AG20443 (cell line): ENCODE measurements at regions not wholly inside any gene's neighbourhood (a gene's known extent, or its start where the extent isn't known, plus 50 kb on each side); places are given as distances from the start of the nearest gene placed in this dataset.
A peak's percentile ranks its signal among the peaks of the same experiment; 100 is the strongest.

Source experiments
- DNase-seq: peaks from one replicate; pipeline ENCODE4 v3.0.0; 2012; ENCODE audit warnings: low spot score, mixed read lengths

GRCh38 chr18:10057894-10058791 is 144.3 kb downstream of the VAPA start:
- peak; percentile 44 for DNase-seq

DNA sequence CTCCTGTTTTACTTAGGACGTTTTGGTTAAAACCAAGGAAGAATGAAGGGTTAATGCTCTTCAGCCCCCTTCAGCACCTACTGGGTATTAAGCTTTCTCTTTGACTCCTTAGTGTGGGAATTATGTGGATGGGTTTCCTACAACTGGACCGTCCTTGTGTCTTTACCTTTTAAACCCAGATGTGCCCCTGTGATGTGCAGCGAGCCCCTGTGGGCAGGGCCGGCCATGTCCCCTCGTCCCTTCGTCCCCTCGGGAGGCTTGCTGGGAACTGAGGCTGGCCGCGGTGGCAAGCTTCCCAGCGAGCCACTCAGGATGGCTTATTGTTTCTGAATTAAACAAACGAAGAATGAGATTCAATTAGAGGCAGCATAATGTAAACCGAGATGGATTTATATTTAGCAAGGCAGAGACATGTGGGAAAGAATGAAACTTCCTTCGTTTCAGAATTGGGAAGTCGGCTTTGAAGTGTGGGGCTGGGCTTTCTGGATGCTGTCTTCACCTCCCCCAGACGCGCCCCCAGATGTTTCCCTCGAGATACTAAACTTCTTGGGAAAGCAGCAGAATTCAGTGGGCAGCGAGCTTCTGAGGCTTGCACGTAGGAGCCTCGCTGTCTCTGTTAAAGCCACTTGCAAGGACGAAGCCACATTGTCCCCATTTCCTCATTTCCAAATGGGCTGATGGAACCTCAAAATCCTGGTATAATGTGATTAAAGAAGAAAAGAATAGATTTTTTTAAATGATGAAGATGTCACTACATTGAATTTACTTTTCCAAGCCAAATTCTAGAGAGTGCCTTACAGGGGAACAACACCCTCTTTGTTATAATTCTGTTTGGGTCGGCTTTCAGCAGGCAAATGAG is 146.0 kb downstream of the VAPA start:
- DNase-seq = no peak

DNA sequence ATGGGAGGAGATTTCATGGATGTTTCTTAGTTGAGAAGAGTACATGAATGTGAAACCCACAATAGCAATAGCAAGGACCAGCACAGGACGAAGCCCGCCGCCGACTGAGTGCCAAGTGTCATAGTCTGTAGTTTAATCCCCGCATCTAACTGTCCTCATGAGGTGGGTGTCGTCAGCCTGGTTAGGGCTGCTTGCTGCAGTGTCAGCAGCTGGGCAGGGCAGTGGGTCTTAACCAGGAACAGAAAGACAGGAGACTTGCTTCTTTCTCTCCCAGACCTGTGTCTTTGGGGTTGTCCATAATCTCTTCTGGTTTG is 146.6 kb downstream of the VAPA start:
- DNase-seq = no peak

DNA sequence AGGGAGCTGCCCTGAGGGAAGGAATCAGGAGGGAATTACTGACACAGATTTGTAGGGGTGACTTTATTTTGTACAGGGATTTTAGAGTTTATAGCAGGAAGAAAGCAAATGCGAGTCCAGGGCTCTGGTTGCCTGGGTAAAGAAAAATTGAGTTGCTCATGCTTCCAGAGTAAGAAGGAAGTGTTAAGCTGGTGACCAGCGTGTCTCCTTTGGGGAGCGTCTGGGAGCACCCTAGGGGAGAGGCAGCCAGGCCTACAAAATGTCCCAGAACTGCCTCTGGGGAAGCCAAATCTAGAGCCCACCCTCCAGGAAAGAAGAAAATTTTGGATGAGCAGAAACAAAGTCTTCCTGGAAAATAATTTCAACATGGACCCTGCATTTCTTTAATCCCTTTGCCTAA is 147.0 kb downstream of the VAPA start:
- no peak for DNase-seq

DNA sequence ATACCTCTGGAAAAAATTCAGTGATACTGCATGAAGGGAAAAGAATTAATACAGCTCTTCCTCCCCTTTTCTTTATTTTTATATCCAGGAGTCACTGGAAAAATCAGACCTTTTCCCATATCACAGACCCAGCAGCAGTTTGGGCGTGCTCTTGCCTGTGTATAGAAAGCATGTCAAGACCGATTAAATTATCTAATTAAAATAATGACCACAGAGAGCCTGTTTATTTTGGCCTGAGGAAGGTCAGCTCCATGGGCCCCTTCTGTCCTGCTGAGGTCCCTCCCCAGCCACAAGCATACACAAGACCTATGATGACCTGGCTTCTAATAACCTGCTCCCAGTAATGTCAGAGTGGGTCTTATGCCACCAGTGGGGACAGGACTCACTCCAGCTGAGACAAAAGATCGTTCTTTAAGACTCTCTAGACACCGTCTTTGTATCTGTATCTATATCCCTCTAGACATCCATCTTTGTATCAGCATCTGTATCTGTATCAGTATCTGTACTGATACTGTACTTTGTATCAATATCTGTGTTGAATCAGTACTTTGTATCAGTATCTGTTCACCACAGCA is 147.8 kb downstream of the VAPA start:
- no peak for DNase-seq

- no peak for DNase-seq
Observed at GRCh38 chr18:10062302-10063300, 148.8 kb downstream of the VAPA start.

DNA sequence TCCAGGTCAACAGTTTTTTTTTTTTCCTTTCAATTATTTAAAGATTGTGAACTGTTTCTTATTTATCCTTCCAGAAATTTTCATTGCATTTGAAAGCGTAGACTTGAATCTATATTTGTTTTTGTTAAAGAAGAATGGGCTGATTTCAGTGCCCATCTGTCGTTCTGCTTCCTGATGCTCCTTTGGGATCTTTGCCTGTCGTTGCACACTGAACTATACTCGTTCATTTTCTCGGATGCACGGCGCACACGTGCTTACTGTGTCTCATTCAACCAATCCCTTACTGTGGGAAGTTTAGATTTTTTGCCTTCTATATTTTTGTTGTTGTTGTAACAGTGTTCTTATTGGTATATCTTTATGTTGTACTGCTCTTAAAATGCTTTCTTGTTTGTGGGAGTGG is 149.7 kb downstream of the VAPA start:
- no peak for DNase-seq

DNA sequence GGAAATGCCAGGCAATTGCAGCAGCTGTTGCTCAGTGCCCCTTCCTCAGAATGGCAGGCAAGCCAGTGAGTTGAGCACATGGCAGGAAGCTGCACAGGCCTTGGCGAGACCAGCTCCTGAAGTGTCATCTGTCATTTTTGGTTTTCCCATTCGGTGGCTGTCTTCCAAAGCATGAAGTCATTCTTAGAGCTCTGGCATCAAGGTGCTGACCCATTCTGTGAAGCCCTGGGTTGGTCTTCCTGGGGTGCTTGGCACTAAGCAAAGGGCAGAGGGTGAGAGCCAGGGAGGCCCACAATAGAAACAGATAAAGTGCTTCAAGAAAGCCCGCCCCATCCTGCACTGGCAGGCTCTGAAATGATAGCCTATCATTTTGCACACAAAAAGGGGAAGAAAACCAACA is 150.5 kb downstream of the VAPA start:
- DNase-seq = no peak

GRCh38 chr18:10065296-10065695 is 151.5 kb downstream of the VAPA start:
- no peak for DNase-seq

DNA sequence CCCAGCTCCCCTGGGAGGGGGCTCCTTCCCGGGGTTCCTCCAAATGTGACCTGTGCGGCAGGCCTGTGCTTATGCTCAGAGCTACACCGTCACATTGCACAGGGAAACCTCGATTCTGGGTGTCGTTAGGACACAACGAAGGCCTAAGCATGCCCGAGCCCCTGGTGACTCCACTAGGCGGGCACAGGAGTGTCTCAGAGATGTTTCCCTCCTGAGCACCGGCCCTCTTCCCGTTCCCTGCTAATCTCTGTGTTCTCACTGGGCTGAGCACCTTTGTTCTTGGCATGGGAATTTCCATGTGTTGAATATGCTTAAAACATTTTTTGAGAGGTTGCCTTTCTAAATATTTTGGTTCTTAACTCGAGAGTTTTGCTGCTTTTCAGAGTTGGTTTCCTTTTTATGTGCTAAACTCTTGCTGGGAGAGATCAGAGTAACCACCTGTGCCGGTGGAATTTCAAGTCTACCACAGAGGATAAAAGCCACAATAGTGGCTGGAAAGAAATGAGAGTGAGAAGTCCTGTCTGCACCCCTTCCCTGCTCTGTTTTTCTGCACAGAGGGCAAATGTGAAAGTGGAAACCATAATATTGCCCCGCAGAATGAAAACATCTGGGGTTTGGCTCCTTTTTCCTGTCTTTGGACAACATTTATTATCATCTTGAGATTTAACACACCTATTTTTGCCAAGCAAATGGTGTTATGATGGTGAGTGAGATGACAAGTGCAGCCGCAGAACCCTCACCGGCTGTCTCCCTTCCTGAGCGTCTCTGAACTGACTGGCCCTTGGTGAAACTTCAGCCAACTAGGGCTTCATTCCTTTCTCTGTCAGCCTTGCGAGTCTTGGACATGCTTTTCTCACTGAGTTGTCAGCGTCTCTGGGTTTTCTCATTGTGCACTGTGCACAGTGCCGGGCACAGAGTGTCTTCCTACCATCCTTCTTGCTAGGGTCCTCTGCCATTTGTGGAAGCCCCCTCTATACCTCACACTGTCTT is 154.1 kb downstream of the VAPA start:
- DNase-seq = no peak

DNA sequence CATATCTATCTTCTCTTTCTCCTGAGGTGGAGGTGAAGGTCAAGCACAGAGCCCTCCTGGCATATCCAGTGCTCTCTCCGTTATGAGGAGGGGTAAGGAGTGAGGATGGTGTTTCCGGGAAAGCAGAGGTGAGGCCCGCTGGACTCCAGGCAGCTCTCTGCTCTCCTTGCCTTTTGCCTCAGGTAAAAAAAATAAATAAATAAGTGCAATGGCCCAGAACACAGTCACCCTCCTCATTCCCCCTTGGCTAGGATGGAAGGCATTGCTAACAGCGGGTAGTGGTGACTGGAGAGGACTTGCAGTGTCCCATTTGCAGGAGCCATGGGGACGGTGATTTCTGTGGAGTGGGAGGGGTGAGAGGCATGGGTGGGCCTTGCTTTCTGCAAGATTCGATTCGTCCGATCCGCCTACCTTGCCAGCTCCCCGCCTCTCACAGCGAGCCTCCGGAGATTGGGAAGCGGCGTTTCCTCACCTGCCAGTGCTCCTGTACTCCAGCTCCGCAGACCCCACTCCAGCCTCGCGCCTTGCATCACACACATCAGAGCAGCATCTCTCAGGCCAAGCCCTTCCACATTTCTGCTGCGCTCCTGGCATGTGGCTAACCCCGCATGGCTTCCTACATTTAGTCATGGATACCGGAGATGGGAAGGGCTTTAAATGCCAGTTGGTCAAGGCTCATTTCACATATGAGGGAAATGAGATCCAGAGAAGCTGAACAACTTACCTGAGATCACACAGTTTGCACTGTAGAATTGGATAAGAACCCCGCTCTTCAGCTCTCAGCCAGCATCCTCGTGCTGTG is 155.2 kb downstream of the VAPA start:
- DNase-seq = no peak

DNA sequence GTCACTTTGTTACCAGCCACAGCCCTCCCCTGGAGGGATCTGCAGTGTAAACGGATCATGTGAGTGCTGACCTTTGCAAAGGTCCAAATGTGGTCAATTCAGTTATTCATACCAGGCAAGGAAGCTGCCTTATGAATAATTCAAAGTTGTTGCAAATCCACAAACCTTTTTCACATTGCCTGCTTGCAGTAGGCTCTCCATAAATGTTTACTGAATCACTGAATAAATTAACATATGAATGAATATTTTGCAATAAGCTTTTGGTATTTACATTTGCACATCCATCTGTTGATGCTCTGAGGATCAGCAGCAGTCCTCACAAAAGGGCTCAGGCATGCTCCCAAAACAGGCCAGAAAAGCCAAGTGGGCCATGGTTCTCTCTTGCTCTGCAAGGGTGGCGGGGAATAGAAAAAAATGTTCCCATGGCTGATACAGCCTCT is 156.8 kb downstream of the VAPA start:
- no peak for DNase-seq

DNA sequence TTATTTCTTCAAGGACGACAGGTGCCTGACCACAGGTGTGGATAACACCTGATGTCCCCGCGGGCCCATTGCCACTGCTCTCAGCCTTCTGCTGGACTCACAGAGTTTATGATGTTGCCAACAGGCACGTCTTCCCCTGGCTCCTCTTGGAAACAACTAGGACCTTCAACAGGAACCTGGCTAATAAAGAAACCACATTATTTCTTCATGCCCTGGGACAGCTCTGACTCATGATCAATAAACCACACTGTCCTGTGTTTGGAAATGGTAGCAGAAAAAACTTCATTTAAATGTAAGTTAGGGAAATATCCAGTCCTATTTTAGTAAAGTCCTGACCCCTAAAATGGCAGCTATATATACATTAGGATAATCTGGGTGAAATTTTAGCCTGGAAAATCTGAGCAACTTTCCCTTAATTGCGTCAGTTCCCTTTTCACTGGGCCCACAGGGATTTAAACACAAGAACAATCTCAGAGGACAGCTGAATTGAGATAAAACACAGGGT is 158.9 kb downstream of the VAPA start:
- DNase-seq = peak; percentile 75

DNA sequence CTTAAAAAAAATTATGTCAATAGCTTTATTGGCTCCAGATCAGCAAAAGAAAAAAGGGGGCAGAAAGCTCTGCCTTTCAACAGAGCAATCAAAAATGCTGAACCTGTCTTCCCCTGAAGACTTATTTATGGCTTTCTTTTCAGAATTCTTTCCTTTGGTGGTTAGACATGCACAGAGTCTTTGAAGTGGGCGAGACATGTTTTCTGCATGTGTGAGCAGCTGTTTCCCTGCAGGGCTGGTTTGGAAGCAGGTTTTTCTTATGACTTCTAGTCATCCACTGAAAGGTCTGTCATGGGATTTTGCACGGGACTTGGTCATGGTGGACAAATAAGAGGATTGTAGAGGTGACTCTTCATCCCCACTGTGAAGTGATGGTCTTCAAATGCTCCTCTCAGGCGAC is 160.3 kb downstream of the VAPA start:
- DNase-seq = no peak

DNA sequence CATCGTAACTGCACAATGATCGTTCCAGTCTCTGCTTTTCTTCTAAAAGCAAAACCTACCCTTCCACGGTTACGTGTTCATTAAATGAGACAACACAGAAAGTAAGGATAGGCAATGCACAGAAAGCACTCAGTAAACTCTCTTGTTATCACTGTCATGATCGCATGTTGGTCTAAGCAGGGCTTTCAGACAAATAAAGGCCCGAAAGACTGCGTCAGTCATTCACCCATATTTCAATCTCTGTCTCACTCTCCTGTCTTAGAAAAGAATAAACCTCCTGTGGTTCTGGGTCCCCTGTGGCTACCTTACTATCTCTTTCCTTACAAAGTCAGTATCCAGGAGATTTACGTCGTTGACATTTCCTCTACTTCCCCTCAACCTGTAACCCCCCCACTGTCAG is 160.9 kb downstream of the VAPA start:
- no peak for DNase-seq

DNA sequence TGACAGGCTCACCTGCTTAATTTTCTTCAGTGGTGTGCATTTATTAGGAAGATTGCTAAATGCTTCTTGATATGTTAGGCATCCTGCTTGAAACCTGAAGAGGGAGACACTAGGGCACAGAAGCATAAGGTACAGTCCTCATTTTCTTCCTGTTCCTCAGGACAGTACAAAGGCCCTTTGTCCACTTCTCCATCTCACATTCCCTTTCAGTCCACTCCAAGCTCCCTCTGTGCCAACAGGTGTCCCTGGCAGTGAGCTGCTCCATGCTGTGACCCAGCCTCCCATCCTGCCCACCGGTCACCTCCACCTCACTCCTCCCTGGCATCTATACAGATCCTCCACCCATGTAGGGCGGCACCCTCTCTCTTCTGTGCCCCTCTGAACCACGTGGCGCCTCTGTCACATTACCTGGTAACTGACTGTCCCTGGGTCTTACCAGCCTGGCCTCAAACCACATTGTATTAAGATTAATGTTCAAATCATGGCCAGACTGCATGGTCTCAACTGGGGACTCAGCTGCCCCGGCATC is 162.8 kb downstream of the VAPA start:
- DNase-seq = no peak

DNA sequence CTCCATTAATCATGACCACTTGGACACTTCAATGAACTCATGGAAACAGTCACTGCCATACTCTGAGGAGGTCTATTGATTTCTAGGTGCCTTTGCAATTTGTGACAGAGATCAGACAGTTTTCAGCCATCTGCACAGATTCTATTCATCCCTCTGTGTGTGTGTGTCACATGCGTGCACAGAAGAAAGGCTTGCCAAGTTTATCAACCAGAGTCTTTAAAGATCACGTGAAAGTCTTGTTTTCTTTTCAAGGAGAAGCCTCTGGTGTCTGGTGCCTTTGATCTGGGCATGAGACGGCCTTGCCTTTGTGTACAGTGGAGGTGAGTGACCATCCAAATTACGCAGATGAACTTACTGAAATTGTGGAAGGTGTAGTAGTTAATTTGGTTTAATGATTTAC is 164.2 kb downstream of the VAPA start:
- DNase-seq = no peak

DNA sequence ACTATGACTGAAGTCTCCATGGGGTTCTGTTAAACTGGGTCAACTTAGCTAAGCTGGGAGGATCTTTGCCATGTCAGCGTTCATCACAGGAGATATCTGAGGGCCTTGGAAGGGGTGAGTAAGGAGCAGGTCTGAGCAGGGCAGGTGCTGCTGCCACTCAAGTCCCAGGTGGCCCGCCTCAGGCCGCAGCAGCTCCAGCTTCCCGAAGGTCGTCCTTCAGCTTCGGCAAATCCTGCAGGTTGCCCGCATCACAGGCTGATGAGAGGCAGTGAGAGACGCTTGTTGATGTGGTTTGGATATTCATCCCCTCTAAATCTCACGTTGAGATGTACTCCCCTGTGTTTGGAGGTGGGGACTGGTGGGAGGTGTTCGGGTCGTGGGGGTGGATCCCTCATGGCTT is 166.6 kb downstream of the VAPA start:
- DNase-seq = no peak

DNA sequence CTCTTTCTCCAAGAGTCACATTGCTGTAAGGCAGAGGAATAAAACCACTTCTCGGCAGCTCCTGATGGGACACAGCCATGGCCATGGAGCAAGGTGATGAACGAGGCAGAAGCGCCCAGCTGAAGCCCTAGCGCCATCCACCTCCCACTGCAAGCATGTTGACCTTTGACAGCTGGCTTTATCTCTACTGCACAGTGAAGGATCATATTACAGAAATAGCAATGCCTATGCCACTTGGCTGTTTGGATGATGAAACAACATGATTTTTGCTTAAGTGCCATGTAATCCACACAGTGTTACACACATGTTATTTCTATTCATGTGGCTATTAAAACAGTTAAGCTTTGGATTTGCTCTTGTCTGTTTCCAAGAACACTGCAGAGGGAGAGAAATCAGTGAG is 167.7 kb downstream of the VAPA start:
- no peak for DNase-seq
